DND-41 (cell line): ENCODE measurements at regions not wholly inside any gene's neighbourhood (a gene's known extent, or its start where the extent isn't known, plus 50 kb on each side); places are given as distances from the start of the nearest gene placed in this dataset.

Experiments
- ATAC-seq: fragments of 200-7000 bp; cut with Tn5 transposase; 3 replicates; pipeline ENCODE4 v1.9.1; 2021; ENCODE audit warnings: low read depth; ENCODE audit not compliant: insufficient read depth
- DNase-seq: peaks from one replicate; pipeline ENCODE4 v3.0.0-alpha.2; 2020
- H2AFZ ChIP-seq: 2 replicates; pipeline ENCODE4 v1.6.0; 2012; ENCODE audit warnings: low read depth, low read length
- H3K27ac ChIP-seq: 2 replicates; pipeline ENCODE4 v1.5.1; 2012; ENCODE audit warnings: low read length, inconsistent platforms
- H3K27me3 ChIP-seq: fragments of 200-600 bp; sonication (generic); 2 replicates; pipeline ENCODE4 v1.6.0; 2012; ENCODE audit warnings: low read length, mild to moderate bottlenecking, inconsistent platforms; ENCODE audit not compliant: insufficient read depth, poor library complexity
- H3K36me3 ChIP-seq: 2 replicates; pipeline ENCODE4 v1.5.1; 2012; ENCODE audit warnings: low read length, inconsistent platforms; ENCODE audit not compliant: insufficient read depth
- H3K4me1 ChIP-seq: 2 replicates; pipeline ENCODE4 v1.5.1; 2012; ENCODE audit warnings: mild to moderate bottlenecking, low read length; ENCODE audit not compliant: insufficient read depth
- H3K4me2 ChIP-seq: 2 replicates; pipeline ENCODE4 v1.6.0; 2012; ENCODE audit warnings: mild to moderate bottlenecking, moderate library complexity, low read length, inconsistent platforms; ENCODE audit not compliant: insufficient read depth
- H3K4me3 ChIP-seq, 2 experiments: fragments of 200-600 bp in 1 of 2; shearing (Covaris generic) in 1 of 2; 2 replicates each; pipeline ENCODE4 v1.5.1; 2012 to 2016; ENCODE audit warnings: inconsistent platforms in 2 of 2, low read length in 2 of 2, mild to moderate bottlenecking in 2 of 2, low read depth in 1 of 2, moderate library complexity in 1 of 2
- H3K79me2 ChIP-seq: 2 replicates; pipeline ENCODE4 v1.6.0; 2012; ENCODE audit warnings: low read length, inconsistent platforms; ENCODE audit not compliant: insufficient read depth
- H3K9ac ChIP-seq: 2 replicates; pipeline ENCODE4 v1.6.0; 2012; ENCODE audit warnings: low read depth, mild to moderate bottlenecking, inconsistent platforms, low read length, moderate library complexity
- H3K9me3 ChIP-seq: 2 replicates; pipeline ENCODE4 v1.5.1; 2012; ENCODE audit warnings: low read length, moderate library complexity, mild to moderate bottlenecking, inconsistent platforms; ENCODE audit not compliant: insufficient read depth, severe bottlenecking
- H4K20me1 ChIP-seq: 2 replicates; pipeline ENCODE4 v1.6.0; 2012; ENCODE audit warnings: low read length; ENCODE audit not compliant: insufficient read depth
- CTCF ChIP-seq: IDR thresholded peaks from 2 replicates; pipeline ENCODE4 v1.5.1; 2012; ENCODE audit warnings: borderline replicate concordance, low read length, moderate library complexity, mild to moderate bottlenecking; ENCODE audit not compliant: poor library complexity, severe bottlenecking; ENCODE audit errors: extremely low read depth
- EZH2 ChIP-seq: IDR thresholded peaks from 3 replicates; pipeline ENCODE4 v1.6.1; 2012; ENCODE audit warnings: borderline replicate concordance, low read depth, mild to moderate bottlenecking, moderate library complexity, low read length, inconsistent platforms; ENCODE audit not compliant: severe bottlenecking

GRCh38 chr13:73245246-73245645 is 186.4 kb downstream of the KLF5 start:
- H3K79me2 ChIP-seq = no peaks in the 10 kb centered on the region
- no peaks in the 10 kb centered on the region for H3K4me1 ChIP-seq
- no peak for DNase-seq

DNA sequence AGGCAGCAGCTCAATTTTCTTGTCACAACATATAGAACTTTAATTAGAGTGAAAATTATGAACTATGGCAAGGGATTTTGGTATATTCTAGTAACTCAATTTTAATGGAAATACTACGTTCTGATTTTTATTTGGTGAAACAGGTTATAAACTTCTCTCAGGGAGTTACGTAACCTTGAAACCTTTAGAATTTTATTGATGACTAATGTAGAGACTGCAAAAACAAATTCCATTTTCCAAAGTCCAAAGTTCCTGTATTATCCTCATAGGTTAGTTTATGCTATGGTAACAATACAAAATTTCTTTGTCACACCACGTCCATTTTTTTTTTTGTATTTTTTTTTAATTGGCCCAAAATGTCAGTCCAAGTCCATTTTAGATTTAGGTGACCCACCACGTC is 185.7 kb downstream of the KLF5 start:
- TF ChIP-seq CTCF (no peak), EZH2 (no peak)

More at GRCh38 chr13:73245246-73245645, 186.4 kb downstream of the KLF5 start:
- Histone ChIP-seq H3K4me3 (no peak overlapping the region), H3K36me3 (no peaks in the 10 kb centered on the region), H3K9ac (no peak overlapping the region), H3K27ac (no peak overlapping the region), H3K4me2 (no peak overlapping the region), H2AFZ (no peak overlapping the region), H3K27me3 (no peaks in the 10 kb centered on the region), H3K9me3 (no peaks in the 10 kb centered on the region), H4K20me1 (no peaks in the 10 kb centered on the region)
- no peak for ATAC-seq
- TF ChIP-seq CTCF (no peak), EZH2 (no peak)

DNA sequence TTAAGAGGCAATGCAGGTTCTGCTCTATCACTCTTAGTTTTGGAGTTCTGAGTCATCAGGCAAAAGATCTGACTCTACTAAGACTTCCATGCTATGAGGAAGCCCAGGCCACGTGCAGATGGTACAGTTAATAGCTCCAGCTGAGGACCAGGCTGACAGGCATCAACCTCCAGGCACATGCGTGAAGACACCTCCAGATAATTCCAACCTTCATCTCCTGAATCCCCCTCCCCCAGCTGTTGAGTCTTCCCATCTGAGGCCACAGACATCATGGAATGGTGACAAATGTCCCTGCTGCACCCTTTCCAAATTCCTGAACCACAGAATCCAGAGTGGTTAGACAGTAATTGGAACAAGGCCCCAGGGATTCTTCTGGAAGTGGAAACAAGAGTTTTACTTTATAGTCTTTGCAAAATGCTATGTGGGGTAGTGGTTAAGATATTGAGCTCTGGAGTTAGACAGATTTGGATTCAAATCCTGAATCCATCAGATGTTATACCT is 183.8 kb downstream of the KLF5 start:
- no peaks in the 10 kb centered on the region for H3K27me3 ChIP-seq
- H3K27ac ChIP-seq = no peak overlapping the region
- H4K20me1 ChIP-seq = no peaks in the 10 kb centered on the region
- no peaks in the 10 kb centered on the region for H3K4me1 ChIP-seq
- TF ChIP-seq CTCF (no peak), EZH2 (no peak)
- H3K36me3 ChIP-seq = no peaks in the 10 kb centered on the region
- no peak overlapping the region for H3K9ac ChIP-seq
- H2AFZ ChIP-seq = no peak overlapping the region
- no peaks in the 10 kb centered on the region for H3K79me2 ChIP-seq
- H3K4me2 ChIP-seq = no peak overlapping the region
- DNase-seq (no peak), ATAC-seq (no peak)
- H3K9me3 ChIP-seq = no peaks in the 10 kb centered on the region
- no peak overlapping the region for H3K4me3 ChIP-seq

More for the DNA sequence above, 185.7 kb downstream of the KLF5 start:
- Histone ChIP-seq H3K9me3 (no peaks in the 10 kb centered on the region), H3K9ac (no peak overlapping the region), H2AFZ (no peak overlapping the region), H3K36me3 (no peaks in the 10 kb centered on the region), H4K20me1 (no peaks in the 10 kb centered on the region), H3K4me1 (no peaks in the 10 kb centered on the region), H3K27ac (no peak overlapping the region), H3K4me3 (no peak overlapping the region), H3K79me2 (no peaks in the 10 kb centered on the region), H3K4me2 (no peak overlapping the region), H3K27me3 (no peaks in the 10 kb centered on the region)
- DNase-seq (no peak), ATAC-seq (no peak)

- no peaks in the 10 kb centered on the region for H3K79me2 ChIP-seq
- ATAC-seq = no peak
- no peak for DNase-seq
- no peak overlapping the region for H3K4me3 ChIP-seq
- no peaks in the 10 kb centered on the region for H3K36me3 ChIP-seq
- no peak overlapping the region for H2AFZ ChIP-seq
- H3K27me3 ChIP-seq = no peaks in the 10 kb centered on the region
- no peaks in the 10 kb centered on the region for H3K4me1 ChIP-seq
- no peak for TF ChIP-seq EZH2
- no peak for TF ChIP-seq CTCF
- H4K20me1 ChIP-seq = no peaks in the 10 kb centered on the region
- H3K27ac ChIP-seq = no peak overlapping the region
- H3K4me2 ChIP-seq = no peak overlapping the region
- H3K9me3 ChIP-seq = no peaks in the 10 kb centered on the region
- no peak overlapping the region for H3K9ac ChIP-seq
These were observed 181.4 kb downstream of the KLF5 start for GRCh38 chr13:73240193-73240592.
